GM18519 (cell line): ENCODE measurements at regions not wholly inside any gene's neighbourhood (a gene's known extent, or its start where the extent isn't known, plus 50 kb on each side); places are given as distances from the start of the nearest gene placed in this dataset.

Source experiments
- ATAC-seq: cut with Tn5 transposase; IDR thresholded peaks from one replicate; pipeline ENCODE4 v1.9.1; 2021; ENCODE audit warnings: mild to moderate bottlenecking, moderate library complexity; ENCODE audit not compliant: unreplicated experiment, low FRiP score

GRCh38 chr4:115428455-115428854 lies 315.0 kb upstream of the NDST4 start:
- ATAC-seq: no peak

GRCh38 chr4:115424852-115425251 lies 311.4 kb upstream of the NDST4 start:
- ATAC-seq: no peak

GRCh38 chr4:115418635-115419396 lies 305.4 kb upstream of the NDST4 start:
- no peak for ATAC-seq

GRCh38 chr4:115396034-115396433 lies 282.6 kb upstream of the NDST4 start:
- ATAC-seq: no peak

GRCh38 chr4:115376866-115377265 lies 263.4 kb upstream of the NDST4 start:
- no peak for ATAC-seq

GRCh38 chr4:115374621-115375020 lies 261.2 kb upstream of the NDST4 start:
- no peak for ATAC-seq

- ATAC-seq: no peak
Observed at GRCh38 chr4:115370490-115370889, 257.1 kb upstream of the NDST4 start.

- no peak for ATAC-seq
Observed at GRCh38 chr4:115370012-115370411, 256.6 kb upstream of the NDST4 start.

- no peak for ATAC-seq
Observed at GRCh38 chr4:115366390-115366789, 253.0 kb upstream of the NDST4 start.

GRCh38 chr4:115365185-115365584 lies 251.8 kb upstream of the NDST4 start:
- ATAC-seq: no peak

- ATAC-seq: no peak
Observed at GRCh38 chr4:115361781-115362180, 248.4 kb upstream of the NDST4 start.

- no peak for ATAC-seq
Observed at GRCh38 chr4:115360431-115360830, 247.0 kb upstream of the NDST4 start.

- no peak for ATAC-seq
Observed at GRCh38 chr4:115357776-115358175, 244.4 kb upstream of the NDST4 start.

GRCh38 chr4:115356176-115356575 lies 242.8 kb upstream of the NDST4 start:
- ATAC-seq: no peak

GRCh38 chr4:115355329-115355728 lies 241.9 kb upstream of the NDST4 start:
- ATAC-seq: no peak

- no peak for ATAC-seq
Observed at GRCh38 chr4:115353370-115353769, 239.9 kb upstream of the NDST4 start.

- no peak for ATAC-seq
Observed at GRCh38 chr4:115343171-115343570, 229.8 kb upstream of the NDST4 start.

GRCh38 chr4:115334736-115335411 lies 221.5 kb upstream of the NDST4 start:
- ATAC-seq: peak; percentile 77

- ATAC-seq: no peak
Observed at GRCh38 chr4:115332078-115332477, 218.7 kb upstream of the NDST4 start.

GRCh38 chr4:115331241-115331640 lies 217.8 kb upstream of the NDST4 start:
- ATAC-seq: no peak

- no peak for ATAC-seq
Observed at GRCh38 chr4:115325836-115326235, 212.4 kb upstream of the NDST4 start.

- no peak for ATAC-seq
Observed at GRCh38 chr4:115323106-115323707, 209.8 kb upstream of the NDST4 start.
